ENCODE measurements at regions not wholly inside any gene's neighbourhood (a gene's known extent, or its start where the extent isn't known, plus 50 kb on each side); places are given as distances from the start of the nearest gene placed in this dataset.
"Not testable (repeated sequence)": the region's sequence is repeated elsewhere in the genome, so short reads cannot be mapped to it uniquely, and the experiment has no call there.

GRCh38 chr18:5029592-5029991 is 167.5 kb downstream of the AKAIN1 start:
- Histone ChIP-seq H3K4me1 (no peaks in the 10 kb centered on the region), H3K4me2 (no peak overlapping the region), H3K9ac (no peak overlapping the region), H4K20me1 (no peaks in the 10 kb centered on the region), H3K27me3 (no peaks in the 10 kb centered on the region), H3K9me3 (no peaks in the 10 kb centered on the region; the same call in 1 of the 2 replicates), H3K4me3 (no peak overlapping the region), H3K36me3 (no peaks in the 10 kb centered on the region), H3K27ac (no peak overlapping the region)
- TF ChIP-seq Cebpa-rat (IDR thresholded peaks at IDR 0.05): no peak

GRCh38 chr18:5024741-5025140 is 172.3 kb downstream of the AKAIN1 start:
- no peak for TF ChIP-seq Cebpa-rat (IDR thresholded peaks at IDR 0.05)
- Histone ChIP-seq H3K27me3 (no peaks in the 10 kb centered on the region), H3K9ac (no peak overlapping the region)

GRCh38 chr18:5021558-5021957 is 175.5 kb downstream of the AKAIN1 start:
- no peaks in the 10 kb centered on the region for H3K36me3 ChIP-seq
- no peak overlapping the region for H3K4me2 ChIP-seq
- no peak overlapping the region for H3K9ac ChIP-seq
- no peaks in the 10 kb centered on the region for H4K20me1 ChIP-seq
- H3K4me3 ChIP-seq: no peak overlapping the region
- H3K27ac ChIP-seq: no peak overlapping the region
- H3K9me3 ChIP-seq: peaks cover 9% of the 10 kb centered on the region; the same call in 1 of the 2 replicates
- TF ChIP-seq Cebpa-rat (IDR thresholded peaks at IDR 0.05): no peak
- H3K4me1 ChIP-seq: no peaks in the 10 kb centered on the region
- no peaks in the 10 kb centered on the region for H3K27me3 ChIP-seq

More at GRCh38 chr18:5024741-5025140, 172.3 kb downstream of the AKAIN1 start:
- Histone ChIP-seq H3K4me2 (no peak overlapping the region), H3K27ac (no peak overlapping the region), H3K36me3 (no peaks in the 10 kb centered on the region), H4K20me1 (no peaks in the 10 kb centered on the region), H3K4me1 (no peaks in the 10 kb centered on the region), H3K9me3 (no peaks in the 10 kb centered on the region), H3K4me3 (no peak overlapping the region)

- H3K27me3 ChIP-seq: no peaks in the 10 kb centered on the region
- H3K4me1 ChIP-seq: peaks cover 9% of the 10 kb centered on the region
- no peak for TF ChIP-seq Cebpa-rat (IDR thresholded peaks at IDR 0.05)
- no peaks in the 10 kb centered on the region for H4K20me1 ChIP-seq
- no peak overlapping the region for H3K9ac ChIP-seq
- H3K4me3 ChIP-seq: no peak overlapping the region
- peak overlapping the region; percentile 25 for H3K4me2 ChIP-seq
- H3K9me3 ChIP-seq: peaks cover 9% of the 10 kb centered on the region; the same call in 1 of the 2 replicates
- H3K27ac ChIP-seq: no peak overlapping the region
- H3K36me3 ChIP-seq: no peaks in the 10 kb centered on the region
Observed at GRCh38 chr18:5015213-5015612, 181.8 kb downstream of the AKAIN1 start.

GRCh38 chr18:5004031-5004820 is 192.8 kb downstream of the AKAIN1 start:
- H3K9ac ChIP-seq, H3K36me3 ChIP-seq, H3K27me3 ChIP-seq, H3K4me2 ChIP-seq, H3K27ac ChIP-seq, H3K4me1 ChIP-seq, H3K9me3 ChIP-seq, H4K20me1 ChIP-seq, H3K4me3 ChIP-seq: not testable (repeated sequence)

GRCh38 chr18:4994710-4995109 is 202.3 kb downstream of the AKAIN1 start:
- no peak overlapping the region for H3K27ac ChIP-seq
- H4K20me1 ChIP-seq: no peaks in the 10 kb centered on the region
- no peak for TF ChIP-seq Cebpa-rat (IDR thresholded peaks at IDR 0.05)
- H3K27me3 ChIP-seq: no peaks in the 10 kb centered on the region
- no peak overlapping the region for H3K9ac ChIP-seq
- H3K4me1 ChIP-seq: no peaks in the 10 kb centered on the region
- H3K4me3 ChIP-seq: no peak overlapping the region
- no peaks in the 10 kb centered on the region for H3K36me3 ChIP-seq
- no peak overlapping the region for H3K4me2 ChIP-seq
- H3K9me3 ChIP-seq: peaks cover 32% of the 10 kb centered on the region

GRCh38 chr18:4987452-4988405 is 209.3 kb downstream of the AKAIN1 start:
- no peak for TF ChIP-seq Cebpa-rat (IDR thresholded peaks at IDR 0.05)
- H3K27me3 ChIP-seq: no peaks in the 10 kb centered on the region
- peaks cover 23% of the 10 kb centered on the region for H3K9me3 ChIP-seq
- no peak overlapping the region for H3K4me2 ChIP-seq
- no peaks in the 10 kb centered on the region for H3K36me3 ChIP-seq
- H4K20me1 ChIP-seq: no peaks in the 10 kb centered on the region
- H3K27ac ChIP-seq: no peak overlapping the region
- H3K4me3 ChIP-seq: no peak overlapping the region
- H3K4me1 ChIP-seq: no peaks in the 10 kb centered on the region
- H3K9ac ChIP-seq: no peak overlapping the region

GRCh38 chr18:4986677-4987076 is 210.4 kb downstream of the AKAIN1 start:
- H3K36me3 ChIP-seq: no peaks in the 10 kb centered on the region
- H4K20me1 ChIP-seq: no peaks in the 10 kb centered on the region

GRCh38 chr18:4986066-4986465 is 211.0 kb downstream of the AKAIN1 start:
- no peak overlapping the region for H3K9ac ChIP-seq
- no peak overlapping the region for H3K27ac ChIP-seq
- H3K9me3 ChIP-seq: peaks cover 11% of the 10 kb centered on the region; the same call in 1 of the 2 replicates
- no peaks in the 10 kb centered on the region for H3K36me3 ChIP-seq
- H3K4me3 ChIP-seq: no peak overlapping the region
- no peaks in the 10 kb centered on the region for H3K27me3 ChIP-seq
- H4K20me1 ChIP-seq: no peaks in the 10 kb centered on the region
- no peak overlapping the region for H3K4me2 ChIP-seq
- H3K4me1 ChIP-seq: no peaks in the 10 kb centered on the region
- no peak for TF ChIP-seq Cebpa-rat (IDR thresholded peaks at IDR 0.05)

More at GRCh38 chr18:4986677-4987076, 210.4 kb downstream of the AKAIN1 start:
- H3K4me3 ChIP-seq: no peak overlapping the region
- H3K9me3 ChIP-seq: peaks cover 13% of the 10 kb centered on the region
- no peak overlapping the region for H3K4me2 ChIP-seq
- no peaks in the 10 kb centered on the region for H3K27me3 ChIP-seq
- TF ChIP-seq Cebpa-rat (IDR thresholded peaks at IDR 0.05): no peak
- H3K4me1 ChIP-seq: no peaks in the 10 kb centered on the region
- H3K27ac ChIP-seq: no peak overlapping the region
- no peak overlapping the region for H3K9ac ChIP-seq

All from BLaER1 (cell line).